OCI-M2 (cell line): ENCODE measurements at regions not wholly inside any gene's neighbourhood (a gene's known extent, or its start where the extent isn't known, plus 50 kb on each side); places are given as distances from the start of the nearest gene placed in this dataset.
"Not testable (repeated sequence)": the region's sequence is repeated elsewhere in the genome, so short reads cannot be mapped to it uniquely, and the experiment has no call there.

ENCODE experiments used
- DNase-seq: peaks from one replicate; lab custom pipeline; 2025; ENCODE audit not compliant: unreplicated experiment; lab: John Stamatoyannopoulos, UW

DNA sequence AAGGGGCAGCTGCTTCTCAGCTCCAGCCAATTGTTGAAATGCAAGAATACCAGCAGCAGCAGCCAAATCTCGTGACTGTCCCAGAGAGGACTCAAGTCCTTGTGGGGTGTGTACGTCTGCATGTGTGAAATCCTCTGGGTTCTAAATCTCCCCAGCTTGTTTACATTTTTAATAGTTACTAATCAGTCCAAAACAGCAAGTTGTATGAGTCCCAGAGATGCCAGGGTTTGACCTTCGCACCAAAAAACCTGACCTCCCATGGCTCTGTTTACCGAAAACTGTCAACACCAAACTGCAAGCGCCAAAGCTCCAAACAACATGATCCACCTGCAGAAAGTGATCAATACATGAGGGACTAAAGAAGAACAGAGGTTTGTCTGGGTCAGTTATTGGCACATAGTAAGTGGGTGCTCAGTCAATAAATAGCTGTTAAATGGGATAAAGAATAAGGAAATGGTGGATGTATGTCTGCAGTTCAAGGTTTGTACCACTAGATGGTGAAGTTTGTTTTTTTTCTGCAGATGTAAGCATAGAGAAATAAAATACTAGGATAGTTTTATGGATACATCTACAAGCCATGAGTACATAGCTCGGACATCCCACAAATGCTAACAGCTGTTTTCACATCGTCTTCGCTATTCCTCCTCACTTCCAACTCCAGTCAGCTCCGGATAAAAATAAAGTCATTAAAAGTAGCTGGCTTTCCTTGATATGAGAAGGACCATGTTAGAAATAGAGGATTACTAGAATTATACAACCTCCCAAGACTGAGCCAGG, 85.3 kb upstream of the ADRB2 start:
- no peak for DNase-seq

DNA sequence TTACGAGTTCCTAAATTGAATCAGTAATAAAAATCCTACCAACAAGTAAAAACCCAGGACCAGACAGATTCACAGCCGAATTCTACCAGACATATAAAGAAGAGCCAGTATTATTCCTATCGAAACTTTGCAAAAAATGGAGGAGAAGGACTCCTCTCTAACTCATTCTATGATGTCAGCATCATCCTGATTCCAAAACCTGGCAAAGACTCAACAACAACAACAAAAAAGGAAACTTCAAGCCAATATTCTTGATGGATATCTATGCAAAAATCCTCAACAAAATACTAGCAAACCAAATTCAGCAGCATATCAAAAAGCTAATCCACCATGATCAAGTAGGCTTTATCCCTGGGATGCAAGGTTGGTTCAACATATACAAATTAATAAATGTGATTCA, 84.6 kb upstream of the ADRB2 start:
- DNase-seq, result not testable (repeated sequence)

DNA sequence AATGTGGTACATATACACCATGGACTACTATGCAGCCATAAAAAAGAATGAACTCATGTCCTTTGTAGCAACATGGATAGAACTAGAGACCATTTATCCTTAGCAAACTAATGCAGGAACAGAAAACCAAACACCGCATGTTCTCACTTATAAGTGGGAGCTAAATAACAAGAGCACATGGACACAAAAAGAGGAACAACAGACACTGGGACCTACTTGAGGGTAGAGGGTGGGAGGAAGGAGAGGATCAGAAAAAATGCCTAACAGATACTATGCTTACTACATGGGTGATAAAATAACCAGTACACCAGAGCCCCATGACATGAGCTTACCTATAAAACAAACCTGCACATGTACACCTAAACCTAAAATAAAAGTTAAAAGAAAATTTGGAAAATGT, 82.0 kb upstream of the ADRB2 start:
- DNase-seq, result not testable (repeated sequence)

DNA sequence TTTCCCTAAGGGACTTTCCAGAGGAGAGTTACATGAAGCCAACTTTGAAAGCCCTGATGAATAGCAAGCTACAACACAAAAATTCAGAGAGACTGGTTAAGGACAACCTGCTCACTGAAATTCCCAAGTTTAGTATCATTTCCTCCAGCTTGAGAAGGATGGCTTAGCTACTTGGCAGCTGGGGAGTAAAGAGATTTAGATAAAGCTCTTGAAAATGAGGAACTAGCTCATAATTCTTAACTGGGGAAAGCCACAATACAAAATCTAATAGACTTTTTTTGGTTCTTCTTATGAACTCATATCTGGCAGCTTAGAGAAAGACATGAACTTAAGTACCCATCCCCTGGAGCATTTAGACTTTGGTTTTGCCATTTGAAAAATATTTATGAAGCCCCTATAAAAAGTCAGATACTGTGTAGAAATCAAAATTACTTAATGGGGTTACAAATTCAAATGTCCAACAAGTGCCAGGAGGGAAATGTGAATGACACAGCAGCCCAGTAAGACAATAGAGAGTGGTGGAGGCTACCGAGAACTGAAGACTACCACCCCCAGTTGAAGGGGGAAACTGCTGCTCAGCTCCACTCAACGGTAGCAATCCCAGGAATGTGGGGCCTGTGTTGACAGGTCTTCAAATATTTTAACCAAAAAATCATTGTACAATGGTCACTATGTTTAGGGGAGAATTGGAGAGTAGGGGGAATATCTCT, 79.4 kb upstream of the ADRB2 start:
- no peak for DNase-seq

DNA sequence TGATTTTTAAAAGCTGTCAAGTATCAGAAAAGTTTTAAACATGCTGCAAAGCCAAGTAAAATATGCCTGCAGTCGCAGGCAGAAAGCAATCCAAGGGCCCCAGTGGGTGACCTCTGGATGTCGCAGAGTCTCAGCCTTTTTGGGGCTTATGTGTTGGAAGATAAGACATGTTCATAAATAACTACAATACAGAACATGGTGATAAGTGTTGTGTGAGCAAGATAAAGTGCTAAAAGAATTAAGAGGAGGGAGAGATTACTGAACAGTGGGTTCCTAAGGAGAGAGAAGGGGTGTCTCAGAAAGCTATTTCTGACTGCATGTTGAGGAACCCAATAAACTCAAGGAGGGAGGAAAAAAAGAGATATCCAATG, 78.9 kb upstream of the ADRB2 start:
- DNase-seq, result no peak

DNA sequence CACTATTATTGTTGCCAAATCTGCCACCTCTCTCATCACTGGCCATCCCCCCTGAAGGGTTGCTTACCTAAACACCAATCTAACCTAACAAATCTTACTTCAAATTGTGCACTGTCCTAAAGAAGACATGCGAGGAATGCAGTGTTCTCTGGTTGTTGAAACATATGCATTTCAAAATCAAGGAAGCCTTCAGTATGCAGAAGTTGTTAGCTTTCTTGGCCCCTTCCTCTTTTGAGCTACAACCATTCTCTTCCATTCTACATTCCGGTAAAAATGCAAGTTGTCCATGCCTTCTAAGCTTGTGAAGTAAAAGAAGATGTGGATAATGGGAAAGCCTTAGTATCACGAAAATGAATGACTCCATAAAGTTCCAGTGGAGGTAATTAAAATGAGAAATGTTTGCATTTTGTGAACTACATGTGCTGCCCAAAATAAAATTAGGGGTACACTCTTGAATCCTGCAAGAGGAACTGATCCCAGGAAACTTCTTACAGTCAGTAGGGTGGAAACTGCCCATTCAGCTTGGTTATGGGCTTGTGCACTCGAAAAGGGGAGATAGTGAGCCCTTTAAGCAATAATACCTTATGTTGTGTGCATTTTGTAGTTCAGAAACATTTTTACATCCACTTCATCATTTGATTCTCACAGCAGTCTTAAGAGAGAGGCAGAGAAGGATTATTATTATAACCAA, 77.6 kb upstream of the ADRB2 start:
- no peak for DNase-seq

DNA sequence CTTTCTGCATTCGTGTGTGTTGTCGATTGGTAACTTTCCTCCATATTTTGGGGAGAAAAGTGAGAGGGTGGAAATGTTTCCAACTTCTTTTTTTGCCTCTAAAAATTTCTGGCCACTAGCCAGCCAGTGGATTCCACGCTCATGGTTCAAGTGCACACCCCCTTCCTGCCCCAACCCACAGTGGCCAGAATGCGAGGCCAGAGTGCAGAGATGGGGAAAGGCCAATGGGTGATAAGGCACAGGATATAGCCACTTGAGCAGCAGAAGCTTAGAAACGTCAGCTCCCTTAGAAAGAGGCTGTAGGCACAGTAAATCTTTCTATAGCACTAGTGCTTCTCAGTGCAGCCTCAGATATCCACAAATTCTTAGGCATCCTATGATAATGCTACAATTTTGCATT, 75.8 kb upstream of the ADRB2 start:
- DNase-seq, result no peak

DNA sequence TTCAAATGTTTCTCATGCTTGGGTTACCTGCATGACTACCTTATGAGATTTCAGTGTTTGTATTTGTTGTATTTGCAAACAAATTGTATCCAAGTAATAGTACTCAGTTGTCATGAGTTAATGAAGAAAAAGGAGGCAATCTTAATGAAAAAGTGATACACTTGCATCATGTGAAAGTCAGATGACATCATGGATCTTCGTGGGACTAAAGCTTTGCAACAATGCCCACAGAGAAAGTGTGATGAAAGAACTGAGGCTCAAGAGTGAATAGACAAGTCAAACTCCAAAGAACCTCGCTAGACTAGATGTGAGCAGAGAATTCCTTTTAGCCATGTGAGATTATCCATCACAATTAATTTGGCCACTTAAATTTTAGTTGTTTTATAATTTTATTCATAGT, 75.4 kb upstream of the ADRB2 start:
- no peak for DNase-seq

DNA sequence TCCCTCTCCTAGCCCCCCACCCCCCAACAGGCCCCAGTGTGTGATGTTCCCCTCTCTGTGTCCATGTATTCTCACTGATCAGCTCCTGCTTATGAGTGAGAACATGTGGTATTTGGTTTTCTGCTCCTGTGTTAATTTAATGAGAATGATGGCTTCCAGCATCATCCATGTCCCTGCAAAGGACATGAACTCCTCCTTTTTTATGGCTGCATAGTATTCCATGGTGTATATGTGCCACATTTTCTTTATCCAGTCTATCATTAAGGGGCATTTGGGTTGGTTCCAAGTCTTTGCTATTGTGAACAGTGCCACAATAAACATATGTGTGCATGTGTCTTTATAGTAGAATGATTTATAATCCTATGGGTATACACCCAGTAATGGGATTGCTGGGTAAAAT, 74.0 kb upstream of the ADRB2 start:
- DNase-seq, result not testable (repeated sequence)

DNA sequence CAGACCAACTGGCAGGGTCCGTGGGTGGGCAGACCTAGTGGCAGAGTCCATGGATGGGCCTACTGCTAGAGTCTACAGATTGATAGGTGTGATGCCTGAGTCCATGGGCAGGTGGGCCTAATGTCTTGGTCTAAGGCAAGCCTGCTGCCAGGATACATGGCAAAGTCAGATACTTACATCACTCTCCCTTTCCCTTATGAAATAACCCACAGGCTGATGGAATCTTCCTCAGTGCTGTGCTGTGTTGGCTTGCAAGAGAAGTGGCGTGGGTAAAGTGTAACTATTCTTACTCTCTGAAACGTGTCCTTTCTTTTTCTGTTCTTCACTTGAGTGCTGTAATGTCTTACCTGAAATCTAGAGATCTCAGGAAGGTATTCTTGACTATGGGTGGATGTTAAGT, 67.3 kb upstream of the ADRB2 start:
- DNase-seq, result no peak

DNA sequence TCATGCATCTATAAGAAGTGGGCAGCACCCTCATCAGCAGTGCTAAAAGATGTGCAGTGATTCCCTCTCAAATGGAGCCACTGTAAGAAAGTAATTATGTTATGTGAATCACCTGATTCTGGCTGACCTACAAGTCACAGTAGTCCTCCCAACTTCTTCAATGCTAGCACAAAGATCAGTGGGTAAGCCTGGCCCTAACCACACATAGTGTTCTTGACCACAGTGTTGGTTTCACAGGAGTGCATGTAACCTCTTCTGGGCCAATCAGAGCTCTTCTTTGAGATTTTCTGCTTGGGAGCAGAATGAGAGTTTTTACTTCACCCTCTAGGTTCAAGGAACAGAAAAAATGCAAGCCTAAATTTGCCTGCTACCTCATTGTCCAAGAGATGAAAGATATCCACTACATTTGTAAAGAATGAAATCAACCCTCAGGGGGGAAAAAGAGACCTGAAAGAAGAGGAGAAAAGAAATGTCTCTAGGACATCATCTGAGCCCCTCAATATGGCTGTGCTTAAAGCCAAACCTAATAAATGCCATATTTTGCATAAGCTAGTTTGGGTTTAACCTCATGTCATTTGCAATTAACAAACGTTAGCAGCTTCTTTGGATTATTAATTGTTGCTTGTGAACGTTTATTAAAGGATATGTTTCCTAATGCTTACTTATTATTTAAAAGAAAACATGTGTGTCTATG, 65.3 kb upstream of the ADRB2 start:
- no peak for DNase-seq

DNA sequence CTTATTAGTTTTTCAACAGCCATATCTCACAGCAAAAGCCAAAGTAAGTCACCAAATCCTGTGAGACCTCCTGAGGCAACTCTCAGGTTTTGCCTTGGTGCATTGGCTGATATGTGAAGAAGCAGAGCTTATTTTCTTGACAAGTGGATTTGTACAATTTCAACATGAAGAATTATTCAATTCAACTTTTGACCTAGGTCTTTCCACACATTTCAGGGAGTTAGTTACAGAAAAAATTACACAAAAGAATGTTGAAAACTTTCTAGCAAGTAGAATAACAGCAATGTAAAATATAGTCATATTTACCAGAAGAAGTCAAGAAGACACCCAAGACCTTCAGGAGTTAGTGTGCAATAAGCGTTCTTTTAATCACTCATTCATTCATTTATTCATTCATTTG, 62.4 kb upstream of the ADRB2 start:
- DNase-seq, result no peak

DNA sequence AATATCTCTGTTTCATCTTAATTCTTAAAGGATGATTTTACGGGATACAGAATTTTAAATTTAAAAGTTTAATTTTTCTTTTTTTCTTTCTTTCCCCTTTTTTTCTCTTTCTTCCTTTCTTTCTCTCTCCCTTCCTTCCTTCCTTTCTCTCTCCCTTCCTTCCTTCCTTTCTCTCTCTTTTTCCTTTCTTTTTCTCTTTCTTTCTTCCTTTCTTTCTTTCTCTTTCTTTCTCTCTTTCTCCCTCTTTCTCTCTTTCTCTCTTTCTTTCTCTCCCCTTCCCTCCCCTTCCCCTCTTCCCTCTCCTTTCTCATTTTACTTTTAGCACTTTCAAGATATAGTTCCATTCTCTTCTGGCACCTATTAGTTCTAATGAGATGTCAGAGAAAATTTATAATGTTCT, 61.4 kb upstream of the ADRB2 start:
- DNase-seq, result no peak

DNA sequence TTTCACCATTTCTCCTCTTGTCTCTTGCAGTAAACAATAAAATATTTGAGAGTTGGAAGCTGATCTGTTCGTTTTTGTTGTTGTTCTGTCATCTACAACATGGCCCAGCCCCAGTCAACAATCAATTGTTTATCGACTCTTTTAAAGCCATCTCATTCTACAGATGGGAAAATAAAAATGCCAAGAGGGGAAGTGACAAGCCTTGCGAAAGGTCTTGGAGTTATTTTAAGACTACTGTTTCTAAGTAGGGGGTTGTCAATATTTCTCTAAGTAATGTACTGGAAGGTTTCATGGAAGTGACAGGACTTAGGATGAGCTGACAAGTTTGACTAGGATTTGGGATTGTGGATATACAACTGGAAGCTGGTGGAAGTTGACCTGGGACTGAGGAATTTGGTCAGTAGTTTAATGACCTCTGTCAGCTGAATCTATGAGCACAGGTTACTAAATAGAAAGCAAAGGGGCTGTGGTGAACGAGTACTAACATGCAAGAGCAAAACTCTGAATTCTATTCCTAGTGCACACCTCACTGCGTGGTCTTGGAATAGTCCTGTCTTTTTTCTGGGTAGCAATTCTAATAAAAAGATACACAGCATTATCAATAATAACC, 57.5 kb upstream of the ADRB2 start:
- DNase-seq, result no peak

DNA sequence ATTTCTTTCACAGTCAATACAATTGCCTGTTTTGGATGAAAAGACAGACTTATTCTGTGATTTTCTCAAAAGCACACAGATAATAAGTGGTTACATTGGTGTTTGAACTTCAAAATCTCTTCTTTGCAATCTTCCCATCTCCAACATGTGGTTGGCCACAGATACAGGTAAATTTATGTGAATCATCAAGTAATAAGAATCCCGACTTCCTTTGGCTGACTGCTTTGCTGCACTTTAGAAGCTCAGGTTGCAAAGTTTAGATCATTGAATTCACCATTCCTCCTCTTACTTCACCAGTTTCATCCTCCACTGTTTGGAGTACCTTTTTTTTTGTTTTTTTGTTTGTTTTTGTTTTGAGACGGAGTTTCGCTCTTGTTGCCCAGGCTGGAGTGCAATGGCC, 56.5 kb upstream of the ADRB2 start:
- no peak for DNase-seq

DNA sequence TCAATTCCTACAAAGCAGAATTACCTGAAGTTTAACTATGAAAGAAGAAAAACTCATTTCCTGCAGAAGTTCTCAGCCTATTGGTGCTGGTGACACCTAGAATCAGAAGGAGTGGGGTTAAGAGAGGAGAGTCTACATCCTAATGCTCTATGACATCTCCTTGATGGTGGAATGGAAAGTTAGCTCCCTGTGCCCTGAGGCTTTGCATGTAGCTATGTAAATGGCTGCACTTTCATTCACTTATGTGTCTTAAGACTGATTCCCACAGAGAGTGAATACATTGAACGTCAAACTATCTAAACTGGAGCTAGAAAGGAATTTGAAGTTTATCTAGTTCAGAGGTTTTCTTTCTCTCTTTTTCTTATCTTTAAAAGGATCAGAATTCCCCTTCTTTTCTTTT, 52.1 kb upstream of the ADRB2 start:
- no peak for DNase-seq

DNA sequence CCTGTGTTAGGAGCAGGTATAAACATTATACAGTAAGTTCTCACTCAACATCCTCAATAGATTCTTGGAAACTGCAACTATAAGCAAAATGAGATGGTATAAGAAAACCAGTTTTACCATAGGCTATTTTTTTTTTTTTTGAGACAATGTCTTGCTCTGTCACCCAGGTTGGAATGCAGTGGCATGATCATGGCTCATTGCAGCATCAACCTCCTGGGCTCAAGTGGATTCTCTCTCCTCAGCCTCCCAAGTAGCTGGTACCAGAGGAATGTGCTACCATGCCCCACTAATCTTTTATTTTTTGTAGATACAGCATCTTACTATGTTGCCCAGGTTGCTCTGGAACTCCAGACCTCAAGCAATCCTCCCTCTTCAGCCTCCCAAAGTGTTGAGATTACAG, 50.1 kb upstream of the ADRB2 start:
- no peak for DNase-seq
